Progenitor cell of endocrine pancreas (in vitro differentiated cells): ENCODE measurements at regions not wholly inside any gene's neighbourhood (a gene's known extent, or its start where the extent isn't known, plus 50 kb on each side); places are given as distances from the start of the nearest gene placed in this dataset.
"Not testable (repeated sequence)": the region's sequence is repeated elsewhere in the genome, so short reads cannot be mapped to it uniquely, and the experiment has no call there.

ENCODE experiments used
- DNase-seq: peaks from one replicate; pipeline ENCODE4 v3.0.0; 2021; ENCODE audit warnings: low spot score; ENCODE audit not compliant: unreplicated experiment
- H3K27ac Mint-ChIP-seq: 2 replicates; pipeline ENCODE4 v1.8.0; 2021; ENCODE audit warnings: mild to moderate bottlenecking, moderate library complexity, mixed read lengths
- H3K27me3 Mint-ChIP-seq: 2 replicates; pipeline ENCODE4 v1.8.0; 2021; ENCODE audit warnings: mixed read lengths
- H3K36me3 Mint-ChIP-seq: 2 replicates; pipeline ENCODE4 v1.8.0; 2022; ENCODE audit warnings: mixed read lengths; ENCODE audit not compliant: insufficient read depth
- H3K4me1 Mint-ChIP-seq: 2 replicates; pipeline ENCODE4 v1.8.0; 2021; ENCODE audit warnings: low read depth, mixed read lengths
- H3K4me3 Mint-ChIP-seq: 2 replicates; pipeline ENCODE4 v1.8.0; 2021; ENCODE audit warnings: low read depth, mild to moderate bottlenecking, moderate library complexity, mixed read lengths
- H3K9me3 Mint-ChIP-seq: 2 replicates; pipeline ENCODE4 v1.8.0; 2021; ENCODE audit warnings: low read depth, mixed read lengths

DNA sequence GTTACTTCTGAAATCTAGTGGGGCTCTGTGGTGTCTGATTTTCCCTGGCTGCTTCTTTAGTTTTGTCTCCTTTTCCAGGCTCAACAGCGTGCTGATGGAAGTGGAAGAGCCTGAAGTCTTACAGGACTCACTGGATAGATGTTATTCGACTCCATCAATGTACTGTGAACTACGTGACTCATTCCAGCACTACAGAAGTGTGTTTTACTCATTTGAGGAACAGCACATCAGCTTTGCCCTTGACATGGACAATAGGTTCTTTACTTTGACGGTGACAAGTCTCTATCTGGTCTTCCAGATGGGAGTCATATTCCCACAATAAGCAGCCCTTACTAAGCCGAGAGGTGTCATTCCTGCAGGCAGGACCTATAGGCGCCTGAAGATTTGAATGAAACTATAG, 51.1 kb downstream of the NBPF8 start:
- H3K4me1 Mint-ChIP-seq, DNase-seq: not testable (repeated sequence)

DNA sequence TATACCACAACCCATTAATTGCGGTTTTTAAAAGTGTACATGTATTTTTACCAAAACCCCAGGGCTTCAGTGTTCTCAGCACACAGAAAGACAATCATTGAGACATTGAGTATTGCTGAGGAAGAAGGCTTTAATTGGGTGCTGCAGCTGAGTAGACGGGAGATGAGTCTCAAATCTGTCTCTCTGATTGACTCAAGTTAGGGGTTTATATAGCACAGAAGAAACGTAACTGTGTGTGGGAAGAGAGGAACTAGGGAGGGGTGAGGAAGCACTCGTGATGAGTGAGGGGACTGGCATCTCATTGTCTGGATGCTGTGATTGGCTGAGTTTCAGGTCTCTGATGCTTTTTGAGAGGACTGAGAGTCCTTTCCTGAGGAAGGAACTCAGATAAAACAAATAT, 62.8 kb downstream of the NBPF8 start:
- not testable (repeated sequence) for H3K27ac Mint-ChIP-seq, H3K9me3 Mint-ChIP-seq, H3K36me3 Mint-ChIP-seq, DNase-seq, H3K4me3 Mint-ChIP-seq, H3K27me3 Mint-ChIP-seq, H3K4me1 Mint-ChIP-seq

More for the DNA sequence above, 51.1 kb downstream of the NBPF8 start:
- not testable (repeated sequence) for H3K36me3 Mint-ChIP-seq, H3K27ac Mint-ChIP-seq, H3K27me3 Mint-ChIP-seq, H3K9me3 Mint-ChIP-seq, H3K4me3 Mint-ChIP-seq

DNA sequence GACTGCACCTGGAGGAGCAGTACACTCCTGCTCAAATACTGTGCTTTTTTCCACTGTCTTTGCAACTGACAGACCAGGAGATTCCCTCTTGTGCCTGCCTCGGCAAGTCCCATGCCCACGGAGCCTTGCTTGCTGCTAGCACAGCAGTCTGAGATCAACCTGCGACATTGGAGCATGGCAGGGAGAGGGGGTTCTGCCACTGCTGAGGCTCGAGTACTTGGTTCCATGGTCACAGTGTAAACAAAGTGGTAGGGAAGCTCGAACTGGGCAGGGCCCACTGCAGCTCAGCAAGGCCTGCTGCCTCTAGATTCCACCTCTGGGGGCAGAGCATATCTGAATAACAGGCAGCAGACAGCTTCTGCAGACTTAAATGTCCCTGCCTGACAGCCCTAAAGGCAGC, 63.6 kb downstream of the NBPF8 start:
- H3K27me3 Mint-ChIP-seq, DNase-seq, H3K4me1 Mint-ChIP-seq, H3K27ac Mint-ChIP-seq, H3K4me3 Mint-ChIP-seq, H3K36me3 Mint-ChIP-seq, H3K9me3 Mint-ChIP-seq: not testable (repeated sequence)

DNA sequence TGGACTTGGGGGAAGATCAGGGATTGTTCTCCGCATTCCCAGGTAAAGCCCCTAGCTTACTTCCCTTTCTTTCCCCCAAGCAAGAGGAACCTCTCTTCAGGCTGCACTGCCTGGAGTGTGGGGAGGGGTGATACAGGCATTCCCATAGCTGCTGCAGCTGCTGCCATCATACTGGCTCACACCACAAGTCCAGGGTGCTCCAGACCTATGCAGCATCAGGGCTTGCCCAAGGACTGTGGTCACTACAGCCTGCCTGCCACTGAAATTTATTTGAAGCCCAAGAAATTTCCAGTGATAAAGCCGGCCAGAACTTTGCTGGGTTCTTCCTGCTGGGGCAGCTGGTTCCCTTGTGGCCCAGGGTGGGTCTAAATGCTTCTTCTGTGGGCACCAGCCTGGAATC, 72.7 kb downstream of the NBPF8 start:
- H3K27ac Mint-ChIP-seq, H3K27me3 Mint-ChIP-seq, DNase-seq, H3K9me3 Mint-ChIP-seq, H3K36me3 Mint-ChIP-seq, H3K4me1 Mint-ChIP-seq, H3K4me3 Mint-ChIP-seq: not testable (repeated sequence)

DNA sequence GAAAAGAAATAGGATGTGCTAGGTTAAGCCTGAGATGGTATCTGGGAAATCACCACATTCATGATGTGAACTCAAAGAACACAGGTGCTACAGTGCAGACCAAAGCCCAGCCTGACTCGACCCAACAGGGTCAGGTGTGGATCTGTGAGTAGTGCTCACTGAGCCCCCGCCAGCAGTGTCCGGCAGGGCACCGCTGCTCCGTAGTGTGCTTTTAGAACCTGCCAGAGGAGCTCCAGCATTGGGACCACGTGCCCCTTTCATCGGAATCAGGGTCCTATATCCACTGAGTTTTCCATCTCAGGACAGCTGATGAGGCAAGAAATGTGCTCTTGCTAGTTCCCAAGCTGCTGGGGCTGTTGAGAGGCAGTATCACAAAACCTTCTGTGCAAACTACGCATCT, 74.4 kb downstream of the NBPF8 start:
- not testable (repeated sequence) for H3K36me3 Mint-ChIP-seq, H3K4me3 Mint-ChIP-seq, H3K27ac Mint-ChIP-seq, DNase-seq, H3K4me1 Mint-ChIP-seq, H3K27me3 Mint-ChIP-seq, H3K9me3 Mint-ChIP-seq

DNA sequence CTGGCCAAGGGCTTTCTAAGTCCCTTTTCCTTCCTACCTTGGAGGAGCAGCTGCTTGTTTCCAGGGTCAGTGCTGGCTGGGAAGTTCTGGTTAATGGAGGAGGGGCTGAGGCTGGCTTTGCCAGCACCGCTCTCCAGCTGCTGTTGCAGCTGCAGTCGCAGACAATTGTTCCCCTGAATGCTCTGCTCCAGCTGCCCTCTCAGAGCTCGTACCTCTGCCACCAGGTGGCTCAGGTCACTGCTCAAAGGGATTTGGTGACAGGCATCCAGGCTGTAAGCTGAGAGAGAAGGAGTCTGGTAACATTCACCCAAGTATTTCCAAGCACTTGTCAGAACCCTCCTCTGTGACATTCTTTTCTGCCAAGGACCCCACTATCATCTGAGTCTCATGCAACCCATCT, 82.3 kb downstream of the NBPF8 start:
- not testable (repeated sequence) for DNase-seq, H3K27ac Mint-ChIP-seq, H3K36me3 Mint-ChIP-seq, H3K27me3 Mint-ChIP-seq, H3K4me3 Mint-ChIP-seq, H3K4me1 Mint-ChIP-seq, H3K9me3 Mint-ChIP-seq

DNA sequence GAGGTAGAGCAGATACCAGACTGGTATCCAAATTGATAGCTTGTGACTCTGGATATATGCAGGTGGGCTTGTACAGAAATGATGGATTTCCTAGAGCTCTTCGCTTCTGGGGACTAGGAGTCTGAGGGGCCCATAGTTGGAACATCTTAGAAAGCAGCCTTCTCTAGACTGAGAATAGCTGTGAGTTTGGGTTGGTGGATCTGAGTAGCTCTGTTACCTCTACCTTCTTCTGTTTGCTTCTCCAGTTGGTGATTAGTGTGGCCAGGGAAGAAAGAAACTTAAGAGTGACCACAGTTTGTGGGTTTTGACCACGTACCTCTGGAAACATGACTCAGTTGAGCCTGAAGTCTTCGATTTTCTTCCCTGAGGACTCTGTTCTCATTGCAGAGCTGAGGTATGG, 88.4 kb downstream of the NBPF8 start:
- not testable (repeated sequence) for H3K36me3 Mint-ChIP-seq, H3K4me1 Mint-ChIP-seq, H3K27me3 Mint-ChIP-seq, H3K27ac Mint-ChIP-seq, H3K4me3 Mint-ChIP-seq, H3K9me3 Mint-ChIP-seq, DNase-seq

DNA sequence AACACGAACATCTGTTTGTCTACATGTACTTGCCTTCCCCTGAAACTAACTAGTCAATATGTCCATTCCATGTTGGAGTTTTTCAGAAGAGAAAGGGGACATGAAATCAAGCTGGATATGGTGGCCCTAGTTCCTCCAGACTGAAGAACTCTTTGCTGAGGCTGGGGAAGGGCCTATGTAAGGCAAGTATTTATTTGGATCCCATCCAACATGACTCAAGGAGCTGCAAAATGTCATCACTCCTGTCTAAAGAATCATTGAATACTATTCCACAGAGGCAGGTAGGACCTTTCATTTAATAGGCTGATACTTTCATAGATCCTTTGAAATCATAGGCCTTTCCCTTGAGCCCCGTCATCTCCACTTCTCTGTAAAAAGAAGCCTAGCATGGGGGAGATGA, 91.5 kb downstream of the NBPF8 start:
- not testable (repeated sequence) for DNase-seq, H3K9me3 Mint-ChIP-seq, H3K27me3 Mint-ChIP-seq, H3K4me3 Mint-ChIP-seq, H3K4me1 Mint-ChIP-seq, H3K36me3 Mint-ChIP-seq, H3K27ac Mint-ChIP-seq

DNA sequence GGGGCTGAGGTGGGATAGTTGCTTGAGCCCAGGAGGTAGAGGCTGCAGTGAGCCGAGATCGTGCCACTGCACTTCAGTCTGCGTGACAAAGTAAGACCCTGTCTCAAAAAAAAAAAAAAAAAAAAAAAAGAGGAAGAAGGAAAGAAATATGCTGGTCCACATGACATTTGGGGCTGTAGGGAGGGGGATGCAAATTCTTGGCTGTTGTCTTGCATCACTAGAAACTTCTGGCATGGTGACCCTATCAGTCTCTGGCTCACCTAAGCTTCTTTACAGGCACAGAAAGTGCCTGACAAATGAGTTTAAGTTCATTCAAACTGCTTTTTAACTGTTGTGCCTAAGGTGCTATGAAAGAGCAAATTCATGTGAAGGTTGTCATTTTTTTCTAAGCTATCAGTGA, 93.5 kb downstream of the NBPF8 start:
- not testable (repeated sequence) for H3K9me3 Mint-ChIP-seq, H3K27me3 Mint-ChIP-seq, H3K4me3 Mint-ChIP-seq, H3K36me3 Mint-ChIP-seq, H3K27ac Mint-ChIP-seq, DNase-seq, H3K4me1 Mint-ChIP-seq

DNA sequence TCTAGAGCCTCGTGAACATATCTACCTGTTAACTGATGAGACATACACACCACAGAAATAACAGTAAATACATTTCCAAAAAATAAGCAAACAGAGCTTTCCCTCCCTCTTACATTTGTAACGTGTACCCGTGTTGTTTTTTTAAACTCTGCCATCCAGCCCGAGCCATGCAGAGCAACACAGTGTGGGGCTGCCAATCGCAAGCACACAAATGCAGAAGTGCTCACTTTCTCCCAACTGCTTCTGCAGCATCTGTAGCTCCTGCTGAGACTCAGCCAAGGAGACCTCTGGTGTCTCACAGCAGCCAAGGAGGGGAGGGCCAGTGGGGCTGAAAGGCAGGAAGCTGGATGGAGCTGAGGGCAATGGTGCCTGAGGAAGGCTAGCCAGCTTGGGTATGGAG, 94.4 kb downstream of the NBPF8 start:
- H3K9me3 Mint-ChIP-seq, H3K4me3 Mint-ChIP-seq, H3K27me3 Mint-ChIP-seq, H3K4me1 Mint-ChIP-seq, H3K27ac Mint-ChIP-seq, DNase-seq, H3K36me3 Mint-ChIP-seq: not testable (repeated sequence)

DNA sequence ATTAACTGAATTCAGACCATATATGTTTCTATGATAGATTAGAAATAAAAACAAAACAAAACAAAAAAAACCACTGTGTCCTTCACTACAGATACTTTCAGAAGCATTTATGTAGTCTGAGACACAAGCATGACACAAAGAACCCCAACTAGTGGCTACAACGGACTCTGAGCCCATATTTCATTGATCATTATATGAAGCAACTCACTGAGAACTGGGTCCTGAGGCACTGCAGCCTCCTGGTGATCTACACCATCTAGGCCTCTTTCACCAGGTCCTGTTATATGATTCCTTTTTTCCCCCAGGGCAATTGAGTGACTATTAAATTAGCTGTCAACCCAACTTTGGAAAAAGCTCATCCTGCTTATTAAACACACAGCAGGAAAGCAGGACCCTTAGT, 98.3 kb downstream of the NBPF8 start:
- not testable (repeated sequence) for H3K27ac Mint-ChIP-seq, H3K9me3 Mint-ChIP-seq, H3K4me3 Mint-ChIP-seq, H3K4me1 Mint-ChIP-seq, H3K27me3 Mint-ChIP-seq, H3K36me3 Mint-ChIP-seq, DNase-seq

DNA sequence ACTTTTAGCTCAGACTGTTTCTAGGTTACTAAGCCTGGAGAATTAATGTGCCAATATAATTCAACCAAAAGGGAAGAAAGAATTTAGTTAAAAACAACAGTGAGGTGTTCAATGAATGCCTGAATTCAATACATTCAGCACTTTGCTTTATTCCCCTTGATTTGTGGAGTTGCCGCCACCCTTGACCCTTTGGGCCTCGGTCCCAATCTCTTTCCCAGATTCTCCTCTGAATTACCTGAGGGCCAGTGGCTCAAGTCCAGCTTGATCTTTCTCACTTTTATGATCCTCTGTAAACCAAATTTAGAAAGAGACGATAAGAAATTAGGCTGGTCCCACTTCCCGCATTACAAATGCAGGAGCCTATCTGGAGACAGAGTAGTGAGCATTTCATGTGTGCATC, 98.7 kb downstream of the NBPF8 start:
- not testable (repeated sequence) for H3K9me3 Mint-ChIP-seq, H3K4me1 Mint-ChIP-seq, H3K27me3 Mint-ChIP-seq, DNase-seq, H3K36me3 Mint-ChIP-seq, H3K27ac Mint-ChIP-seq, H3K4me3 Mint-ChIP-seq

DNA sequence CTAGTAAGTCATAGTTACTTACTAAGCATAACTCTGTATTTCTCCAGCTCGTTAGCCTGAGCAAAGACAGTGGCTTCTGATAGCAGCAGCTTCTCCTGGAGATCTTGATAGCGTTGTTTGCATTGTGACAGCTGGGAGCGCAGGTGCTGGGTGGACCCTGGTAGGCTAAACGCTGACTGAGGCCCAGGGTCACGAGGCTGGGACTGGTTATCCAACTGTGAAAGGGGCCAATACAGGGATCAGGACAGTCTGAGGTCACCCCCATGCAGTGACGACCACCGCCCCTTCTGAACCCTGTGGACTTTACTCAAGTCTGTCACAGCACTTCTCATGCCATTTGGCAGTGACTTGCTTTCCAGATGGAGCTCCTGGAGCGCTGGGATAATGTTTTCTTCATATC, 104.4 kb downstream of the NBPF8 start:
- not testable (repeated sequence) for H3K4me3 Mint-ChIP-seq, H3K27me3 Mint-ChIP-seq, H3K36me3 Mint-ChIP-seq, DNase-seq, H3K27ac Mint-ChIP-seq, H3K4me1 Mint-ChIP-seq, H3K9me3 Mint-ChIP-seq

DNA sequence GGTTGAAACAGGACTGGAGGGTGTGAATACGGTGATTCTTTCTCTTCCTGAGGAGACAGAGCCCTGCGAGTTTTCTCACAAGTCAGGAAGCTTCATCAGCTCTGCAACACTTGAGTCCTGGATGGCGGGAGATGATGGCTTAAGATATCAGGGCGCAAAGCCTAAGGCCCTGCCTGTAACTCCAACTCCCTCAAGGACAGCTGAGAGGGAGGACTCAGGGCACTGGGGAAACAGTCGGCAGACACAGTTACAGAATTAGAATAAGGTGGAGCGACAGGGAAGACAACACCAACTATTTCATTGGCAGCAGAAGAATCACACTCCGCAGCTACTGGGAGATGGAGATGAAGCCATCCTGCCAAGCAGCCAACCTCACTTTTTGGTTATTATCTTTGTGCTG, 109.6 kb downstream of the NBPF8 start:
- not testable (repeated sequence) for H3K9me3 Mint-ChIP-seq

More for the DNA sequence above, 109.6 kb downstream of the NBPF8 start:
- not testable (repeated sequence) for H3K27ac Mint-ChIP-seq, H3K36me3 Mint-ChIP-seq, H3K27me3 Mint-ChIP-seq, DNase-seq, H3K4me1 Mint-ChIP-seq, H3K4me3 Mint-ChIP-seq
